ENCODE measurements at regions not wholly inside any gene's neighbourhood (a gene's known extent, or its start where the extent isn't known, plus 50 kb on each side); places are given as distances from the start of the nearest gene placed in this dataset.

- TF ChIP-seq YY2 (tag by site-specific recombination; IDR thresholded peaks at IDR 0.05) = no peak
- no peak for TF ChIP-seq ZNF280D (tag by site-specific recombination; IDR thresholded peaks at IDR 0.05)
- no peak for TF ChIP-seq ZNF558 (tag by site-specific recombination; IDR thresholded peaks at IDR 0.05)
- no peak for TF ChIP-seq GFI1B (tag by site-specific recombination; IDR thresholded peaks at IDR 0.05)
- TF ChIP-seq ZNF530 (tag by site-specific recombination; IDR thresholded peaks at IDR 0.05; ENCODE audit: low read depth) = no peak
- TF ChIP-seq, protein P1, sequence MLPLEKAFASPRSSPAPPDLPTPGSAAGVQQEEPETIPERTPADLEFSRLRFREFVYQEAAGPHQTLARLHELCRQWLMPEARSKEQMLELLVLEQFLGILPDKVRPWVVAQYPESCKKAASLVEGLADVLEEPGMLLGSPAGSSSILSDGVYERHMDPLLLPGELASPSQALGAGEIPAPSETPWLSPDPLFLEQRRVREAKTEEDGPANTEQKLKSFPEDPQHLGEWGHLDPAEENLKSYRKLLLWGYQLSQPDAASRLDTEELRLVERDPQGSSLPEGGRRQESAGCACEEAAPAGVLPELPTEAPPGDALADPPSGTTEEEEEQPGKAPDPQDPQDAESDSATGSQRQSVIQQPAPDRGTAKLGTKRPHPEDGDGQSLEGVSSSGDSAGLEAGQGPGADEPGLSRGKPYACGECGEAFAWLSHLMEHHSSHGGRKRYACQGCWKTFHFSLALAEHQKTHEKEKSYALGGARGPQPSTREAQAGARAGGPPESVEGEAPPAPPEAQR (tag by site-specific recombination; IDR thresholded peaks at IDR 0.05) = no peak
- TF ChIP-seq, protein P2, sequence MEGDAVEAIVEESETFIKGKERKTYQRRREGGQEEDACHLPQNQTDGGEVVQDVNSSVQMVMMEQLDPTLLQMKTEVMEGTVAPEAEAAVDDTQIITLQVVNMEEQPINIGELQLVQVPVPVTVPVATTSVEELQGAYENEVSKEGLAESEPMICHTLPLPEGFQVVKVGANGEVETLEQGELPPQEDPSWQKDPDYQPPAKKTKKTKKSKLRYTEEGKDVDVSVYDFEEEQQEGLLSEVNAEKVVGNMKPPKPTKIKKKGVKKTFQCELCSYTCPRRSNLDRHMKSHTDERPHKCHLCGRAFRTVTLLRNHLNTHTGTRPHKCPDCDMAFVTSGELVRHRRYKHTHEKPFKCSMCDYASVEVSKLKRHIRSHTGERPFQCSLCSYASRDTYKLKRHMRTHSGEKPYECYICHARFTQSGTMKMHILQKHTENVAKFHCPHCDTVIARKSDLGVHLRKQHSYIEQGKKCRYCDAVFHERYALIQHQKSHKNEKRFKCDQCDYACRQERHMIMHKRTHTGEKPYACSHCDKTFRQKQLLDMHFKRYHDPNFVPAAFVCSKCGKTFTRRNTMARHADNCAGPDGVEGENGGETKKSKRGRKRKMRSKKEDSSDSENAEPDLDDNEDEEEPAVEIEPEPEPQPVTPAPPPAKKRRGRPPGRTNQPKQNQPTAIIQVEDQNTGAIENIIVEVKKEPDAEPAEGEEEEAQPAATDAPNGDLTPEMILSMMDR (tag by site-specific recombination; IDR thresholded peaks at IDR 0.05) = no peak
- CTCF ChIA-PET = no interaction called here
- POLR2A ChIA-PET = no interaction called here
Measured at GRCh38 chr9:13661014-13661413, 381.5 kb upstream of the MPDZ start.

DNA sequence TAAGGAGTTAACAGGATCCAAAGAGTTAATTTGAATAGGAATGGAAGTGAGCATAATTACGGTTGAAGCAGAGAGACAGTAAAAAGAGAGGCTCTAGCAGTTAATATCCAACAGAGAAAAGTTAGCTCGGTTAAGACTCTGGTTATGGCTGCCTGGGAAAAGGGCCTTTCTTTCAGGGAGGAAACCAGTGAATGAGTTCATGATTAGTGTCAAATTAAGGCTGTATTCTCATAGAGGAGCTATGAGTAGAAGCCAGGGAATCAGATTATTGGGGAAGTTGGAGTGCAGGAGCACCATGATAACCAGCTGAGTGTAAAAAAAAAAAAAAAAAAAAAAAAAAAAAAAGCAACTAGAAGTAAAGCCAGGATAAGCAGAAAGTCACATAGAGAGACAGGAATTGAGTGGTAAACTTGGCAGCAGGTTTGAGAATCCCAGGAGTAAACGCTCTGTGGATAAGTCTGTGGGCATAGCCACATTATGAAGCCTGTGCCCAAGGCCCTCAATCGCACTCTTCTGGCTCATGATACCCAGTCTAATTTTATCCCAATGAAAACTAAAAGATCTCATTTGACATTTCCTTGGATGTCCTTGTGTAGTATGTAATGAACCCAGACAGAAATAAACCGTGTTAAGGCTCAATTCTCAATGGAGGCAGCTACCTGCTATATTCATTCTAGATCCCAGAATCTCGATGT, 372.6 kb upstream of the MPDZ start:
- Histone ChIP-seq H3K36me3 (ENCODE audit: control insufficient read depth in 2 of 2, insufficient read depth in 1 of 2, low read length in 2 of 2) (no peaks in the 10 kb centered on the region), H3K27ac (ENCODE audit: extremely low read depth, low read depth, low read length) (no peak overlapping the region), H3K4me1 (ENCODE audit: control insufficient read depth, insufficient read depth, low read length) (no peaks in the 10 kb centered on the region), H3K9me3 (ENCODE audit: control insufficient read depth, insufficient read depth, low read depth, low read length) (no peaks in the 10 kb centered on the region), H3K4me3 (ENCODE audit: low read depth, low read length) (no peak overlapping the region)
- ChIA-PET CTCF (interaction anchor here (0.5 to 0.7 kb wide), 3 partner anchors 36 to 563 kb away, joined by 3 to 4 read pairs (median 3); no protein-coding TSS in a partner anchor), POLR2A (no interaction called here)
- TF ChIP-seq KLF16 (tag by site-specific recombination; IDR thresholded peaks at IDR 0.05) (no peak), ZNF501 (tag by site-specific recombination; IDR thresholded peaks at IDR 0.05) (no peak), KLF8 (tag by site-specific recombination; IDR thresholded peaks at IDR 0.05) (no peak), ZNF394 (tag by site-specific recombination; IDR thresholded peaks at IDR 0.05; ENCODE audit: borderline replicate concordance) (no peak), ZNF114 (tag by site-specific recombination; IDR thresholded peaks at IDR 0.05) (no peak), ZNF214 (tag by site-specific recombination; IDR thresholded peaks at IDR 0.05; ENCODE audit: borderline replicate concordance) (no peak), SALL2 (tag by site-specific recombination; IDR thresholded peaks at IDR 0.05; ENCODE audit: borderline replicate concordance) (no peak), ZNF626 (tag by site-specific recombination; IDR thresholded peaks at IDR 0.05) (no peak), ZNF488 (tag by site-specific recombination; IDR thresholded peaks at IDR 0.05) (no peak), ZNF132 (tag by site-specific recombination; IDR thresholded peaks at IDR 0.05; ENCODE audit: borderline replicate concordance) (no peak), OVOL3 (tag by site-specific recombination; IDR thresholded peaks at IDR 0.05) (no peak), TRIM28 (IDR thresholded peaks at IDR 0.05; ENCODE audit: borderline replicate concordance, low read length) (no peak), ZNF426 (tag by site-specific recombination; IDR thresholded peaks at IDR 0.05) (no peak), HOXA7 (CRISPR knock-in tag; IDR thresholded peaks at IDR 0.05; ENCODE audit: borderline replicate concordance) (no peak), ZNF580 (tag by site-specific recombination; IDR thresholded peaks at IDR 0.05) (no peak)
- TF ChIP-seq, protein P3, sequence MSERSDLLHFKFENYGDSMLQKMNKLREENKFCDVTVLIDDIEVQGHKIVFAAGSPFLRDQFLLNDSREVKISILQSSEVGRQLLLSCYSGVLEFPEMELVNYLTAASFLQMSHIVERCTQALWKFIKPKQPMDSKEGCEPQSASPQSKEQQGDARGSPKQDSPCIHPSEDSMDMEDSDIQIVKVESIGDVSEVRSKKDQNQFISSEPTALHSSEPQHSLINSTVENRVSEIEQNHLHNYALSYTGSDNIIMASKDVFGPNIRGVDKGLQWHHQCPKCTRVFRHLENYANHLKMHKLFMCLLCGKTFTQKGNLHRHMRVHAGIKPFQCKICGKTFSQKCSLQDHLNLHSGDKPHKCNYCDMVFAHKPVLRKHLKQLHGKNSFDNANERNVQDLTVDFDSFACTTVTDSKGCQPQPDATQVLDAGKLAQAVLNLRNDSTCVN (tag by site-specific recombination; optimal IDR thresholded peaks at IDR 0.05) = no peak
- TF ChIP-seq, protein P2 (tag by site-specific recombination; IDR thresholded peaks at IDR 0.05) = no peak

More at GRCh38 chr9:13661014-13661413, 381.5 kb upstream of the MPDZ start:
- H3K4me1 ChIP-seq (ENCODE audit: control insufficient read depth, insufficient read depth, low read length) = no peaks in the 10 kb centered on the region
- no peaks in the 10 kb centered on the region for H3K9me3 ChIP-seq (ENCODE audit: control insufficient read depth, insufficient read depth, low read depth, low read length)
- no peak overlapping the region for H3K4me3 ChIP-seq (ENCODE audit: low read depth, low read length)
- H3K27ac ChIP-seq (ENCODE audit: extremely low read depth, low read depth, low read length) = no peak overlapping the region
- H3K36me3 ChIP-seq (ENCODE audit: control insufficient read depth in 2 of 2, insufficient read depth in 1 of 2, low read length in 2 of 2) = no peaks in the 10 kb centered on the region

Data from HEK293 (cell line).